ENCODE measurements at regions not wholly inside any gene's neighbourhood (a gene's known extent, or its start where the extent isn't known, plus 50 kb on each side); places are given as distances from the start of the nearest gene placed in this dataset.

- ChIA-PET POLR2A (no interaction called here), CTCF (no interaction called here)
- no peak for DNase-seq (ENCODE audit: extremely low spot score)
- TF ChIP-seq LEF1 (IDR thresholded peaks at IDR 0.05; ENCODE audit: borderline replicate concordance) (no peak), FOXA1 (IDR thresholded peaks at IDR 0.05) (no peak), ARNT (IDR thresholded peaks at IDR 0.05) (no peak)
These were observed 54.8 kb upstream of the STX16 start for GRCh38 chr20:58596244-58596643.

- DNase-seq (ENCODE audit: extremely low spot score), result no peak
- ChIA-PET CTCF (no interaction called here), POLR2A (no interaction called here)
- TF ChIP-seq LEF1 (IDR thresholded peaks at IDR 0.05; ENCODE audit: borderline replicate concordance) (no peak), CTBP1 (IDR thresholded peaks at IDR 0.05; ENCODE audit: borderline replicate concordance) (no peak), ARNT (IDR thresholded peaks at IDR 0.05) (no peak), FOXA1 (IDR thresholded peaks at IDR 0.05) (no peak), TARDBP (IDR thresholded peaks at IDR 0.05) (no peak), SUZ12 (IDR thresholded peaks at IDR 0.05) (no peak), SP1 (IDR thresholded peaks at IDR 0.05) (no peak), BHLHE40 (IDR thresholded peaks at IDR 0.05; ENCODE audit: borderline replicate concordance) (no peak), FOXK2 (IDR thresholded peaks at IDR 0.05) (no peak), FOXM1 (IDR thresholded peaks at IDR 0.05; ENCODE audit: borderline replicate concordance) (no peak), ZNF384 (IDR thresholded peaks at IDR 0.05) (no peak)
These were observed 55.9 kb upstream of the STX16 start for GRCh38 chr20:58595167-58595566.

- no peak for DNase-seq (ENCODE audit: extremely low spot score)
- no peak for TF ChIP-seq CTBP1 (IDR thresholded peaks at IDR 0.05; ENCODE audit: borderline replicate concordance)
- TF ChIP-seq L3MBTL2 (conservative IDR thresholded peaks at IDR 0.05), result no peak
- TF ChIP-seq ARNT (IDR thresholded peaks at IDR 0.05), result no peak
- no peak for TF ChIP-seq HDGF (IDR thresholded peaks at IDR 0.05; ENCODE audit: borderline replicate concordance)
- no peak for TF ChIP-seq SP1 (IDR thresholded peaks at IDR 0.05)
- ChIA-PET POLR2A (no interaction called here), CTCF (no interaction called here)
These were observed 57.0 kb upstream of the STX16 start for GRCh38 chr20:58593880-58594638.

GRCh38 chr20:58592076-58592695 lies 58.9 kb upstream of the STX16 start:
- POLR2A ChIA-PET, result no interaction called here
- TF ChIP-seq ARNT (IDR thresholded peaks at IDR 0.05) (no peak), TARDBP (IDR thresholded peaks at IDR 0.05) (no peak), SP1 (IDR thresholded peaks at IDR 0.05) (no peak), FOXA1 (IDR thresholded peaks at IDR 0.05) (no peak), PKNOX1 (IDR thresholded peaks at IDR 0.05) (no peak), BHLHE40 (IDR thresholded peaks at IDR 0.05; ENCODE audit: borderline replicate concordance) (no peak), CTBP1 (IDR thresholded peaks at IDR 0.05; ENCODE audit: borderline replicate concordance) (no peak), NFRKB (IDR thresholded peaks at IDR 0.05) (no peak), L3MBTL2 (conservative IDR thresholded peaks at IDR 0.05) (no peak), FOXM1 (IDR thresholded peaks at IDR 0.05; ENCODE audit: borderline replicate concordance) (no peak), ELF4 (IDR thresholded peaks at IDR 0.05) (no peak), ZNF384 (IDR thresholded peaks at IDR 0.05) (no peak), SUZ12 (IDR thresholded peaks at IDR 0.05) (no peak)
- no peak for DNase-seq (ENCODE audit: extremely low spot score)
- CTCF ChIA-PET, result no interaction called here

- POLR2A ChIA-PET, result no interaction called here
- CTCF ChIA-PET, result interaction anchor here (1.0 kb wide), 1 partner anchor 17 kb away, joined by 3 read pairs; no protein-coding TSS in a partner anchor
- TF ChIP-seq SP1 (IDR thresholded peaks at IDR 0.05), result no peak
- TF ChIP-seq TARDBP (IDR thresholded peaks at IDR 0.05), result no peak
- no peak for TF ChIP-seq FOXA1 (IDR thresholded peaks at IDR 0.05)
- no peak for TF ChIP-seq FOXK2 (IDR thresholded peaks at IDR 0.05)
- TF ChIP-seq SUZ12 (IDR thresholded peaks at IDR 0.05), result no peak
- DNase-seq (ENCODE audit: extremely low spot score), result no peak
These were observed 60.2 kb upstream of the STX16 start for GRCh38 chr20:58590679-58591473.

GRCh38 chr20:58587467-58587866 lies 63.6 kb upstream of the STX16 start:
- POLR2A ChIA-PET, result no interaction called here
- TF ChIP-seq ELF4 (IDR thresholded peaks at IDR 0.05) (no peak), PKNOX1 (IDR thresholded peaks at IDR 0.05) (no peak), FOXK2 (IDR thresholded peaks at IDR 0.05) (no peak), ARNT (IDR thresholded peaks at IDR 0.05) (no peak), ZNF384 (IDR thresholded peaks at IDR 0.05) (no peak), HDGF (IDR thresholded peaks at IDR 0.05; ENCODE audit: borderline replicate concordance) (no peak), NFRKB (IDR thresholded peaks at IDR 0.05) (no peak), SUZ12 (IDR thresholded peaks at IDR 0.05) (no peak), BHLHE40 (IDR thresholded peaks at IDR 0.05; ENCODE audit: borderline replicate concordance) (no peak), SP1 (IDR thresholded peaks at IDR 0.05) (no peak), FOXM1 (IDR thresholded peaks at IDR 0.05; ENCODE audit: borderline replicate concordance) (no peak), LEF1 (IDR thresholded peaks at IDR 0.05; ENCODE audit: borderline replicate concordance) (no peak), CTBP1 (IDR thresholded peaks at IDR 0.05; ENCODE audit: borderline replicate concordance) (no peak), FOXA1 (IDR thresholded peaks at IDR 0.05) (no peak), L3MBTL2 (conservative IDR thresholded peaks at IDR 0.05) (no peak), TARDBP (IDR thresholded peaks at IDR 0.05) (no peak)
- CTCF ChIA-PET, result no interaction called here

More at GRCh38 chr20:58587467-58587866, 63.6 kb upstream of the STX16 start:
- no peak for DNase-seq (ENCODE audit: extremely low spot score)
